C4-2B (cell line): ENCODE measurements at regions not wholly inside any gene's neighbourhood (a gene's known extent, or its start where the extent isn't known, plus 50 kb on each side); places are given as distances from the start of the nearest gene placed in this dataset.
"Not testable (repeated sequence)": the region's sequence is repeated elsewhere in the genome, so short reads cannot be mapped to it uniquely, and the experiment has no call there.

Experiments
- H3K27ac ChIP-seq: fragments of 450-650 bp; 2 replicates; pipeline ENCODE4 v1.5.1; 2017
- ZFX ChIP-seq: fragments of 450-650 bp; IDR thresholded peaks from 2 replicates; pipeline ENCODE4 v1.6.1; 2017
- TF ChIP-seq, protein P1 (sequence below): fragments of 450-650 bp; conservative IDR thresholded peaks from 2 replicates; pipeline ENCODE4 v1.5.1; 2017; ENCODE audit warnings: mild to moderate bottlenecking

DNA sequence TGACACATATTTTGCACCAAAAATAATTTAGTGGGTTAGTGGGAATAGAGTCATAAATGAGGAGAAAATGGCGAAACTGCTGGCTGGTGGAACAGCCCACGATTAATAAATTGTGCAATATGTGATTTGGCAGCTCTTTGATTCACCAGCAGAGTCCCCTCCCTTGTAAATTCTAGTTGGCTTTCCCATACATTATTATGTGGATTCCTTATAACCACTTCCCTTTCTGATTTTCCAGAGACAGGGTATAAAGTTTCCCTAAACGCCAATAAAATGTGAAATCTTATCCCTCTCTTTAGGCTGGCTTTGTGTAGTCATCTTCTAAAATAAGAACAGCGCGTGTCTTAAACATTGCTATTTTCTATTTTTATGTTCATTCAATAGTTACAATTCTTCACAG, 149.4 kb upstream of the FERD3L start:
- TF ChIP-seq, protein P1, sequence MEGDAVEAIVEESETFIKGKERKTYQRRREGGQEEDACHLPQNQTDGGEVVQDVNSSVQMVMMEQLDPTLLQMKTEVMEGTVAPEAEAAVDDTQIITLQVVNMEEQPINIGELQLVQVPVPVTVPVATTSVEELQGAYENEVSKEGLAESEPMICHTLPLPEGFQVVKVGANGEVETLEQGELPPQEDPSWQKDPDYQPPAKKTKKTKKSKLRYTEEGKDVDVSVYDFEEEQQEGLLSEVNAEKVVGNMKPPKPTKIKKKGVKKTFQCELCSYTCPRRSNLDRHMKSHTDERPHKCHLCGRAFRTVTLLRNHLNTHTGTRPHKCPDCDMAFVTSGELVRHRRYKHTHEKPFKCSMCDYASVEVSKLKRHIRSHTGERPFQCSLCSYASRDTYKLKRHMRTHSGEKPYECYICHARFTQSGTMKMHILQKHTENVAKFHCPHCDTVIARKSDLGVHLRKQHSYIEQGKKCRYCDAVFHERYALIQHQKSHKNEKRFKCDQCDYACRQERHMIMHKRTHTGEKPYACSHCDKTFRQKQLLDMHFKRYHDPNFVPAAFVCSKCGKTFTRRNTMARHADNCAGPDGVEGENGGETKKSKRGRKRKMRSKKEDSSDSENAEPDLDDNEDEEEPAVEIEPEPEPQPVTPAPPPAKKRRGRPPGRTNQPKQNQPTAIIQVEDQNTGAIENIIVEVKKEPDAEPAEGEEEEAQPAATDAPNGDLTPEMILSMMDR = no peak
- no peak for TF ChIP-seq ZFX
- H3K27ac ChIP-seq = no peak overlapping the region

DNA sequence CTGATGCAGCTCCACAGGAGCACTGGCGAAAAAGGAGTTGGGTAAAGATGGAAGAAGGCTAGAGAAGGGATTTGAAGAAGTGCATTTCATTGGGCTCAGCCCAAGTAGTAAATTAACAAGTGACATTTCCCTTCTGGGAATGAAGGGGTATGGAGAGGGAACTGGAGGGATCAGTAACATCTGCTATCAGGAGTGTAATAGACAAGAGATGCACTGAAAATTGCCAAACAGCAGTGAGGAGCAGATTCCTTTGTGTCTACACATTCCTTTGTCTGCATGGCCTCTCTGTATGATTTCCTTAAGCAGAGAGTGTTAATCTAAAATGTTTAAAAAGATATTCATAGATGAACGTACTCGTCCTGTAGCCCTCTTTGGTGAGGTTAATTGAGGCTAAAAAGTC, 148.2 kb upstream of the FERD3L start:
- TF ChIP-seq ZFX = no peak
- TF ChIP-seq, protein P1 = no peak
- no peak overlapping the region for H3K27ac ChIP-seq

DNA sequence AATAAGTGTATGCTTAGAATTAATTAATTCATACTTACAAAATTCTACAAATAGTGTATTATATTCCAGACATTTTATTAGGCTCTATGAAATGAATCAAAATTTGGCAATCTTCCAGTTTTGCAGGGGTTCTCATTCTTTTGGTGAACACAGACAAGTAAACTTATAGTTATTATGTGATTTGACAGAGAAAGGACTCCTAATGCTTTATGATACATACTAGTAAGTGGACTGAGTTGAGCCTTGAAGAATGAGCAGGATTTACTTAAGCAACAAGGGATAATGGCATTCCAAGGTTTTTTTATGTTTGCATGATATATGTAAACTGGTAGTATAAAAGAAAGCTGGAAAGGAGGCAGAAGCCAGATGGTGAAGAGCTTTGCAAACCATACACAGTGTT, 145.7 kb upstream of the FERD3L start:
- TF ChIP-seq, protein P1 = no peak
- TF ChIP-seq ZFX = no peak
- no peak overlapping the region for H3K27ac ChIP-seq

DNA sequence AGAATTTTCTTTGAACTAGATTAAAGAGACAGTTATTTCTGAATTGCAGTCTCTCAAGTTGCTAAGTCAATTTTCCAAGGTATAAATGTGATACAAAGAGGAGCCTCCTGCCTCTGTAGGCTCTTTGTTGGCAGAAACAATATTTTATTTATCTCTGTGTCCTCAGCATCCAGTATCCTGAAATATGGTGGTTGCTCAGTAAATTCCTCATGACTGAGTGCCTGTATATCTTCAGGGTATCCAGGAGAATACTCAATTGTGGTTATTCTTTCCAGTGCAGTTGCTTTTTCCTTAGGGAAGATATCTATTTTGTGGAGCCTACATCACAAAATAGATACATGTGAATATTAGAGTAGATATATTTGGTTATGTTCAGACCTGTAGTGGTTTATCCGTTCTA, 144.8 kb upstream of the FERD3L start:
- TF ChIP-seq, protein P1 = no peak
- no peak for TF ChIP-seq ZFX
- no peak overlapping the region for H3K27ac ChIP-seq

DNA sequence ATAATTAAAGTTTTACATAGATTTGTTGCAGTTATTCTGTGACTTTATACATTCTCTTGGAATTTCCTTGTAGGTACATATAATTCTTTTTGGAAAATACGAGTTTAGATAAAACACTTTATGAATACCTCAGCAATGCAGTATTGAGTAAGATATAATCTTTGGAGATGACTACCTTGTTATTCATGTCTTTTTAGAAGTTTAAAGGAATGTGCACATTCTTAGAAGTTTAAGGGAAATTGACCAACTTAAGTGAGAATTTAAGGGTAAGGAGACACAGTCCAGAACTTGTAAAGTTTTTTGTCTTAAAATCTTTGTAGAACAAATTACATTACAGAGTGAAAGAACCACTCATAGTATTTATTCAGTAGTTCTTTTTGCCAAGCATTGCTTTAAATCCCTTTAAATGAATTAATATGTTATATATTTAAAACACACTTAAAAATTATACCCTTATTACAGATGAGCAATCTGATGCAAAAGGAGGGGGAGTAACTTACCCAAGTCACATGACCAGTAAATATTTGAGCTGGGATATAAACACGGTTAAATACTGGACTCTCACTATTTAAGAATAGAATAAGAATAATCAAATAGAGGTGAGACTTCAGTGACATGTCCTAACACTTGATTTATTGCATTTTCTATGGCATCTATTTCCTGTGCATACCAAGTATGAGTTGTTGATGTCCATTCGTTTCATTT, 139.5 kb upstream of the FERD3L start:
- no peak for TF ChIP-seq ZFX
- TF ChIP-seq, protein P1 = no peak
- H3K27ac ChIP-seq = no peak overlapping the region

DNA sequence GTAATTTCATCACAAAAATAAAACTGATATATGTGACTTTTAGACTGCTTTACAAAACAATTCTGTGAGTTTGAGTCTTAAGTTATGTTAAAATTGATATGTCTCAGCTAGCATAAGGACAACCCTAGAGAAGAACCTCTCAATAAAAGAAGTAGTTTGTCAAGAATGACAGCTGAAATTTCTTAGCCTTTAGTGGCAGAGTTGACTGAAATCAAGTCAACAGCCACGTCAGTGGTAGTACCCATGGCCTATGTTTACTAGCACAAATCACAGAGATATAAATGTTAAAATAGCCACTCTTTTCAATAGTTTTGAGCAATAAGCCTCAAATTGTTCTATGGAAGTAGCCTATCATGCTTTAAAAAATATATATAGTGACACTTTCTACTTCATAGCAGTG, 138.9 kb upstream of the FERD3L start:
- no peak overlapping the region for H3K27ac ChIP-seq
- no peak for TF ChIP-seq ZFX
- TF ChIP-seq, protein P1 = no peak

DNA sequence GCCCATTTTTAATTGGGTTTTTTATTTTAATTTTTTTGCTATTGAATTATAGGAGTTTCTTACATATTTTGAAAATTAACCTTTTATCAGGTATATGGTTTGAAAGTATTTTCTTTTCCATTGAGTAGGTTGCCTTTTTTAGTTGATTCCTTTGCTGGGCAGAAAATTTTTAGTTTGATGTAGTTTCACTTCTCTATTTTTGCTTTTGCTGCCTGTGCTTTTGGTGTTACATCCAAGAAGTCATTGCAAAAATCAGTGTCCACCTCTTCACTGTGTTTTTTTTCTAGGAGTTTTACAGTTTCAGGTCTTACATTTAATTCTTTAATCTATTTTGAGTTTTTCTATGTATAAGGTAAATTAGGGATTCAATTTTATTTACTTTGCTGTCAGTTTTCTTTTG, 129.8 kb upstream of the FERD3L start:
- H3K27ac ChIP-seq = no peak overlapping the region
- TF ChIP-seq ZFX = no peak
- TF ChIP-seq, protein P1 = no peak

DNA sequence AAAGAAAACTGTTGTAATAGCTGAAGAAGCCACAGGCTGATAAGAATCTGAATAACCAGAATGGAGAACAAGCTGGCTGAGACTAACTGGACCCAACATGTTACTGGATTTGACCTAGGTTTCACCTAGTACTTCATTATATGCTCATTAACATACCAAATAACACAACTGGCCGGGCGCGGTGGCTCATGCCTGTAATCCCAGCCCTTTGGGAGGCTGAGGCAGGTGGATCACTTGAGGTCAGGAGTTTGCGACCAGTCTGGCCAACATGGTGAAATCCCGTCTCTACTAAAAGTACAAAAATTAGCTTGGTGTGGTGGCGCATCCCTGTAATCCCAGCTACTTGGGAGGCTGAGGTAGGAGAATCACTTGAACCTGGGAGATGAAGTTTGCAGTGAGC, 127.1 kb upstream of the FERD3L start:
- not testable (repeated sequence) for H3K27ac ChIP-seq
